SK-N-SH (cell line): ENCODE measurements at regions not wholly inside any gene's neighbourhood (a gene's known extent, or its start where the extent isn't known, plus 50 kb on each side); places are given as distances from the start of the nearest gene placed in this dataset.

Experiments
- POLR2AphosphoS5 ChIP-seq: IDR thresholded peaks from 2 replicates; pipeline ENCODE4 v1.6.1; 2012; ENCODE audit warnings: low read depth, low read length
- TF ChIP-seq, protein P1 (sequence below): IDR thresholded peaks from 2 replicates; pipeline ENCODE4 v1.4.0; 2012; ENCODE audit warnings: low read depth, borderline replicate concordance

DNA sequence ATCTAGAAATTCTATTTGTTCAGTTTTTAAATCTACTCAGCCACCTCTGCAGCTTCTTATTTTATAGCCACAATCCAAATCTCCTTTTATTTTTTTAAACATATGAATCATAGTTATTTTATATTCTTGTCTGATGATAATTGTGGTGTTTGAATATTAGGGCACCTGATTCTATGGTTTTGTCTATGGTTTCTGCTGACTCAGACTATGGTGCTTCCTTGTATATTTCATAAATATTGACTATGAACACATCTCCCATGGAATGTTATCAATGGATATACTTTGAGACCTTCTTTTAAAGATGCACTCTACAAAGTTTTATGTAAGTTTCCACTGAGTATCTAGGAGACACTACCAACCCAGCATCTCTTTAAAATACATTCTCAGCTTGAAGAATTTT lies 1027.0 kb upstream of the AUTS2 start:
- TF ChIP-seq POLR2AphosphoS5, result no peak
- TF ChIP-seq, protein P1, sequence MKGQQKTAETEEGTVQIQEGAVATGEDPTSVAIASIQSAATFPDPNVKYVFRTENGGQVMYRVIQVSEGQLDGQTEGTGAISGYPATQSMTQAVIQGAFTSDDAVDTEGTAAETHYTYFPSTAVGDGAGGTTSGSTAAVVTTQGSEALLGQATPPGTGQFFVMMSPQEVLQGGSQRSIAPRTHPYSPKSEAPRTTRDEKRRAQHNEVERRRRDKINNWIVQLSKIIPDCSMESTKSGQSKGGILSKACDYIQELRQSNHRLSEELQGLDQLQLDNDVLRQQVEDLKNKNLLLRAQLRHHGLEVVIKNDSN, result no peak
